HepG2 (cell line): ENCODE measurements at regions not wholly inside any gene's neighbourhood (a gene's known extent, or its start where the extent isn't known, plus 50 kb on each side); places are given as distances from the start of the nearest gene placed in this dataset.

Experiments
- ATAC-seq: fragments of 200-7000 bp; cut with Tn5 transposase; 3 replicates; pipeline ENCODE4 v1.9.1; 2020; ENCODE audit warnings: mild to moderate bottlenecking, moderate library complexity
- BruUV-seq: library from RNA; stranded (reverse); fragments of 400-500 nt; replicated peaks from 2 replicates; lab custom pipeline; 2021; lab: Mats Ljungman, UMichigan
- CTCF ChIA-PET: fragments of 300-600 bp; formaldehyde crosslinking; extraction: SDS; loops from one replicate; lab custom pipeline; 2021; ENCODE audit warnings: low total read pairs, inconsistent platforms, low intra/inter-chr PET ratio; lab: Yijun Ruan, JAX
- POLR2A ChIA-PET: fragments of 350-600 bp; sonication (Branson Sonifier 250); formaldehyde crosslinking; loops from one replicate; lab custom pipeline; 2020; ENCODE audit warnings: antibody characterized with exemption, inconsistent platforms; lab: Yijun Ruan, JAX
- DNase-seq: peaks from one replicate; pipeline ENCODE4 v3.0.0-alpha.2; 2015; ENCODE audit warnings: low spot score
- FAIRE-seq: peaks from 3 replicates; lab custom pipeline; 2011; peaks lifted over from hg19 to GRCh38; lab: Jason Lieb, UNC
- H2AFZ ChIP-seq: one replicate; pipeline ENCODE4 v1.6.1; 2011; ENCODE audit warnings: low read length, inconsistent platforms
- H3K27ac ChIP-seq: fragments of 300-600 bp; 3 replicates; pipeline ENCODE4 v1.8.0; 2011; ENCODE audit warnings: mixed run types, mild to moderate bottlenecking, mixed read lengths, low read length, inconsistent platforms; ENCODE audit not compliant: insufficient read depth; ENCODE audit errors: extremely low read length
- H3K27me3 ChIP-seq, 2 experiments: fragments of 200-600 bp in 1 of 2; 2 replicates in 1 of 2; 3 replicates in 1 of 2; pipeline versions ENCODE4 v1.6.0 to v1.8.0; 2011; ENCODE audit warnings: low read length in 2 of 2, mild to moderate bottlenecking in 2 of 2, moderate library complexity in 2 of 2, inconsistent platforms in 1 of 2; ENCODE audit not compliant: insufficient read depth in 2 of 2, control insufficient read depth in 1 of 2
- H3K36me3 ChIP-seq, 2 experiments: fragments of 200-600 bp in 1 of 2; replicated peaks in 1 of 2; 2 replicates in 1 of 2; 3 replicates in 1 of 2; pipeline versions ENCODE4 v1.5.1 to v1.8.0; 2011; ENCODE audit warnings: low read length in 2 of 2, inconsistent platforms in 1 of 2; ENCODE audit not compliant: insufficient read depth in 2 of 2, control insufficient read depth in 1 of 2
- H3K4me1 ChIP-seq: 2 replicates; pipeline ENCODE4 v1.5.1; 2012; ENCODE audit warnings: low read length, inconsistent platforms; ENCODE audit not compliant: insufficient read depth
- H3K4me2 ChIP-seq: 2 replicates; pipeline ENCODE4 v1.6.0; 2011; ENCODE audit warnings: low read depth, low read length, inconsistent platforms
- H3K4me3 ChIP-seq, 3 experiments: fragments of 200-600 bp in 1 of 3; sonication (generic), shearing (Covaris generic) in 1 of 3; replicated peaks in 1 of 3; 2 replicates each; pipeline ENCODE4 v1.5.1; 2011 to 2016; ENCODE audit warnings: low read length in 3 of 3, inconsistent platforms in 2 of 3, low read depth in 2 of 3, mild to moderate bottlenecking in 2 of 3, control low read depth in 1 of 3, mixed read lengths in 1 of 3; ENCODE audit not compliant: insufficient read depth in 1 of 3
- H3K79me2 ChIP-seq: one replicate; pipeline ENCODE4 v1.6.1; 2011; ENCODE audit warnings: low read length, inconsistent platforms; ENCODE audit not compliant: insufficient read depth
- H3K9ac ChIP-seq: 2 replicates; pipeline ENCODE4 v1.6.0; 2011; ENCODE audit warnings: mild to moderate bottlenecking, low read depth, low read length, inconsistent platforms; ENCODE audit not compliant: insufficient read depth
- H3K9me3 ChIP-seq: 2 replicates; pipeline ENCODE4 v1.5.1; 2012; ENCODE audit warnings: mild to moderate bottlenecking, low read length
- H4K20me1 ChIP-seq: 2 replicates; pipeline ENCODE4 v1.6.0; 2011; ENCODE audit warnings: inconsistent platforms, mild to moderate bottlenecking, low read length, moderate library complexity; ENCODE audit not compliant: insufficient read depth
- ARID5B ChIP-seq: IDR thresholded peaks from 2 replicates; pipeline ENCODE4 v1.4.0; 2020; ENCODE audit warnings: mild to moderate bottlenecking, missing genetic modification reagents
- GFI1 ChIP-seq: sonication (generic); formaldehyde crosslinking; IDR thresholded peaks from 2 replicates; pipeline ENCODE4 v1.5.0; 2020; ENCODE audit warnings: missing genetic modification reagents, mild to moderate bottlenecking, borderline replicate concordance
- HNRNPLL ChIP-seq: fragments of 200-400 bp; formaldehyde crosslinking; IDR thresholded peaks from 2 replicates; pipeline ENCODE4 v1.6.1; 2017; ENCODE audit warnings: mild to moderate bottlenecking, low read depth, low read length; ENCODE audit not compliant: poor library complexity, severe bottlenecking
- KMT2A ChIP-seq: sonication (generic); formaldehyde crosslinking; IDR thresholded peaks from 2 replicates; pipeline ENCODE4 v1.4.0; 2020; ENCODE audit warnings: missing genetic modification reagents
- KMT2B ChIP-seq: IDR thresholded peaks from 2 replicates; pipeline ENCODE4 v1.6.1; 2016; ENCODE audit warnings: missing genetic modification reagents, missing compliant biosample characterization
- NAIF1 ChIP-seq: sonication (generic); formaldehyde crosslinking; IDR thresholded peaks from 2 replicates; pipeline ENCODE4 v1.5.0; 2020; ENCODE audit warnings: mild to moderate bottlenecking, missing genetic modification reagents, borderline replicate concordance
- NFATC3 ChIP-seq: sonication (generic); formaldehyde crosslinking; IDR thresholded peaks from 2 replicates; pipeline ENCODE4 v1.5.1; 2020; ENCODE audit warnings: mild to moderate bottlenecking, missing genetic modification reagents
- REL ChIP-seq: sonication (generic); formaldehyde crosslinking; conservative IDR thresholded peaks from 2 replicates; pipeline ENCODE4 v1.8.0; 2022; ENCODE audit warnings: mild to moderate bottlenecking, missing genetic modification reagents, moderate library complexity
- RFXANK ChIP-seq: IDR thresholded peaks from 2 replicates; pipeline ENCODE4 v1.6.1; 2016
- RXRB ChIP-seq: IDR thresholded peaks from 2 replicates; pipeline ENCODE4 v1.6.1; 2016; ENCODE audit warnings: borderline replicate concordance, missing genetic modification reagents, missing compliant biosample characterization
- SAFB2 ChIP-seq: sonication (generic); formaldehyde crosslinking; IDR thresholded peaks from 2 replicates; pipeline ENCODE4 v1.5.1; 2020; ENCODE audit warnings: missing genetic modification reagents, low read depth, mild to moderate bottlenecking, borderline replicate concordance
- TOE1 ChIP-seq: sonication (generic); formaldehyde crosslinking; IDR thresholded peaks from 2 replicates; pipeline ENCODE4 v1.4.0; 2020; ENCODE audit warnings: mild to moderate bottlenecking, missing genetic modification reagents
- ZBTB38 ChIP-seq: sonication (generic); formaldehyde crosslinking; IDR thresholded peaks from 2 replicates; pipeline ENCODE4 v1.5.1; 2020; ENCODE audit warnings: mild to moderate bottlenecking, missing genetic modification reagents
- ZBTB7A ChIP-seq: sonication (generic); formaldehyde crosslinking; IDR thresholded peaks from 2 replicates; pipeline ENCODE4 v1.8.0; 2022; ENCODE audit warnings: mild to moderate bottlenecking, missing genetic modification reagents
- ZNF232 ChIP-seq: sonication (generic); formaldehyde crosslinking; IDR thresholded peaks from 2 replicates; pipeline ENCODE4 v1.4.0; 2020; ENCODE audit warnings: missing genetic modification reagents, borderline replicate concordance
- ZNF441 ChIP-seq: sonication (generic); formaldehyde crosslinking; IDR thresholded peaks from 2 replicates; pipeline ENCODE4 v1.7.0; 2021; ENCODE audit warnings: missing genetic modification reagents, borderline replicate concordance
- ZNF552 ChIP-seq: sonication (generic); formaldehyde crosslinking; IDR thresholded peaks from 2 replicates; pipeline ENCODE4 v1.9.0; 2022; ENCODE audit warnings: missing genetic modification reagents, mild to moderate bottlenecking, borderline replicate concordance
- ZNF562 ChIP-seq: sonication (generic); formaldehyde crosslinking; IDR thresholded peaks from 2 replicates; pipeline ENCODE4 v1.8.0; 2022; ENCODE audit warnings: missing genetic modification reagents, borderline replicate concordance
- ZNF768 ChIP-seq: sonication (generic); formaldehyde crosslinking; IDR thresholded peaks from 2 replicates; pipeline ENCODE4 v1.4.0; 2020; ENCODE audit warnings: missing genetic modification reagents
- ZSCAN29 ChIP-seq: sonication (generic); formaldehyde crosslinking; conservative IDR thresholded peaks from 2 replicates; pipeline ENCODE4 v1.4.0; 2020; ENCODE audit warnings: mild to moderate bottlenecking, missing genetic modification reagents
- WGBS: methylation state at CpG from one replicate; pipeline ENCODE4 v1.1.6; 2017; ENCODE audit warnings: low lambda C conversion rate; 5-methylcytosine and 5-hydroxymethylcytosine counted together
- in situ Hi-C: cut with HindIII; loops from 2 replicates; pipeline ENCODE4 v1.10.0; 2017; ENCODE audit warnings: low pct_unique_long_range_greater_than_20kb; ENCODE audit not compliant: extremely low pct_ligation_motif_present
- intact Hi-C: fragments of 100-400 bp; cut with micrococcal nuclease; formaldehyde crosslinking; loops from one replicate; pipeline ENCODE4 v1.10.0; 2022; ENCODE audit not compliant: unreplicated experiment
- TF ChIP-seq, protein P1 (sequence below): IDR thresholded peaks from 2 replicates; pipeline ENCODE4 v1.6.1; 2018; ENCODE audit warnings: missing genetic modification reagents, mild to moderate bottlenecking, missing compliant biosample characterization

- no peak for TF ChIP-seq KMT2A (CRISPR knock-in tag)
- no peak for TF ChIP-seq ARID5B
- TF ChIP-seq HNRNPLL, result no peak
- no peak for TF ChIP-seq ZSCAN29 (CRISPR knock-in tag)
- TF ChIP-seq, protein P1, sequence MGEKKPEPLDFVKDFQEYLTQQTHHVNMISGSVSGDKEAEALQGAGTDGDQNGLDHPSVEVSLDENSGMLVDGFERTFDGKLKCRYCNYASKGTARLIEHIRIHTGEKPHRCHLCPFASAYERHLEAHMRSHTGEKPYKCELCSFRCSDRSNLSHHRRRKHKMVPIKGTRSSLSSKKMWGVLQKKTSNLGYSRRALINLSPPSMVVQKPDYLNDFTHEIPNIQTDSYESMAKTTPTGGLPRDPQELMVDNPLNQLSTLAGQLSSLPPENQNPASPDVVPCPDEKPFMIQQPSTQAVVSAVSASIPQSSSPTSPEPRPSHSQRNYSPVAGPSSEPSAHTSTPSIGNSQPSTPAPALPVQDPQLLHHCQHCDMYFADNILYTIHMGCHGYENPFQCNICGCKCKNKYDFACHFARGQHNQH (CRISPR knock-in tag), result no peak
- TF ChIP-seq ZNF768 (CRISPR knock-in tag), result no peak
- no peak for TF ChIP-seq ZBTB7A (CRISPR knock-in tag)
- TF ChIP-seq RFXANK (CRISPR knock-in tag), result no peak
Observed at GRCh38 chr4:55020131-55020530, 105.3 kb downstream of the KDR start (continued).

GRCh38 chr4:55018978-55019377 lies 106.4 kb downstream of the KDR start:
- FAIRE-seq, result no peak
- no peaks in the 10 kb centered on the region for H3K36me3 ChIP-seq
- H2AFZ ChIP-seq, result no peak overlapping the region
- no peak for DNase-seq
- in situ Hi-C loops, result no loop called here
- ChIA-PET POLR2A (no interaction called here), CTCF (no interaction called here)
- H3K9me3 ChIP-seq, result no peaks in the 10 kb centered on the region
- H3K27ac ChIP-seq, result no peak overlapping the region
- H3K4me1 ChIP-seq, result no peaks in the 10 kb centered on the region
- H3K79me2 ChIP-seq, result no peaks in the 10 kb centered on the region
- ATAC-seq, result no peak
- H4K20me1 ChIP-seq, result no peaks in the 10 kb centered on the region
- H3K4me2 ChIP-seq, result no peak overlapping the region
- H3K9ac ChIP-seq, result no peak overlapping the region
- no peaks in the 10 kb centered on the region for H3K27me3 ChIP-seq
- 4% methylated on average over 2 of the region's 2 CpGs for WGBS
- intact Hi-C loops, result no loop called here
- H3K4me3 ChIP-seq, result no peak overlapping the region
- BruUV-seq, result no TSS peak
- TF ChIP-seq RXRB (no peak), ZNF552 (CRISPR knock-in tag) (no peak), ZNF441 (CRISPR knock-in tag) (no peak), NAIF1 (CRISPR knock-in tag) (no peak), ZNF562 (CRISPR knock-in tag) (no peak), KMT2B (CRISPR knock-in tag) (no peak), TOE1 (no peak), GFI1 (CRISPR knock-in tag) (no peak), SAFB2 (CRISPR knock-in tag) (no peak), NFATC3 (CRISPR knock-in tag) (no peak), REL (no peak), ZBTB38 (CRISPR knock-in tag) (no peak), ZNF232 (CRISPR knock-in tag) (no peak)
